G401.6 (cell line): ENCODE measurements at regions not wholly inside any gene's neighbourhood (a gene's known extent, or its start where the extent isn't known, plus 50 kb on each side); places are given as distances from the start of the nearest gene placed in this dataset.

ENCODE experiments used
- FAIRE-seq: peaks from 2 replicates; lab custom pipeline; 2012; peaks lifted over from hg19 to GRCh38; lab: Jason Lieb, UNC

GRCh38 chr18:55840601-55841170 is 252.7 kb upstream of the TCF4 start:
- no peak for FAIRE-seq

GRCh38 chr18:55839343-55839742 is 251.4 kb upstream of the TCF4 start:
- no peak for FAIRE-seq

DNA sequence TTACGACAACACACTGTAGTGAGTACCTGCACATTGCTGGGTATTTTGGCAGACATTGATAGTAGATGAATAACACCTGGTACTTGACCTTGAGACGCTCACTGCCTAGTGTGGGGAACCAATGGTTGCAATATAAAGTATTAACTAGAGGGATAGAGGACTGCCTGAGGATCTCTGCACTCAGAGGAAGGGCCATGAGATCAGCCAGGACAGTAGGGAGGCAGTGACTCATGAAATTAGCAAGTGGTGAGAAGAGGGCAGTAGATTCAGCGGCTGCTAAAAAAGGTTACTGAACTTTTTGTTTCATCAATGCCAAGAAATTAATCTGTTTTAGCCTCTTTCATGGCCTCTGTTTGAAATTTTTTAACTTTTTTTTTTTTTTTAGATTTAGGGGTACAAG is 250.8 kb upstream of the TCF4 start:
- FAIRE-seq = no peak

GRCh38 chr18:55838319-55838718 is 250.3 kb upstream of the TCF4 start:
- no peak for FAIRE-seq

GRCh38 chr18:55833543-55833942 is 245.6 kb upstream of the TCF4 start:
- FAIRE-seq = no peak

DNA sequence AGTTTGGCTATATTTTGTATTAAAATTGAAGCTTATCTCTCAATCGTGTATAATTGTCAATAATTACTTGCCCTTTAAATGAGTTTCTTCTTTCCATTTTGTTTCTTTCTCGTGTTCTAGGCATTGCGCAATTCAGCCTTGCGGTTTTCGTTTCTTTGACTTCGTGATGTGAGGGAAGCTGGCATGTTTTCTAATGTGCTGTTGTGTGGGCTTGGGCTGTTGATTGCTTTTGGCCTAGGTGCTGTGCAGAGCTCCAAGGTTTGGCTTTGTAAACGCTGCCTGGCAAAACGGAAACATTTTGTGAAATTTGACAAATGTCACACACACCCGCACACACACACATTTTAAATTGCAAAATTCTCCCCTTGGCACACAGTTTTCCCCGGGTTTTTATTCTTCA is 242.6 kb upstream of the TCF4 start:
- FAIRE-seq = no peak

DNA sequence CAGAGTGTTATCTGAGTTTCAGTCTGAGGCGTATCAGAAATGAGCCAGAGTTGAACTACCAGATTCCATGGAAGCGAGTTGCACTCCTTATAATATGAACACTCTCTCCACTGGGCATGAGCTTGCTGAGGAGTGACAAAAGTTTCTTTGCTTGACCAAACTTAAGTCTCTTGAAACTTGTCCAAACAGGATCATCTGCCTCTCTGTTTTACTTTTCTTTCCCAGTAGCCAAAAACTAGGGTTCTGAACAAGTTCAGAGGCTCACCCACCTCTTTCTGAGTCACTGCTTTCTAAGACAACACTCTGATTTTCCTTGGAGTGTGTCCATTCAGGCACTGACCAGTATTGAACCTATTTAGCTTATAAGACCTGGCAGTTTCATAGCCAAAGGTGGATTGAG is 233.2 kb upstream of the TCF4 start:
- no peak for FAIRE-seq

GRCh38 chr18:55819448-55819847 is 231.5 kb upstream of the TCF4 start:
- FAIRE-seq = no peak

GRCh38 chr18:55818284-55818683 is 230.3 kb upstream of the TCF4 start:
- no peak for FAIRE-seq

GRCh38 chr18:55811925-55812324 is 223.9 kb upstream of the TCF4 start:
- FAIRE-seq = no peak

GRCh38 chr18:55805666-55806065 is 217.7 kb upstream of the TCF4 start:
- FAIRE-seq = no peak

GRCh38 chr18:55795101-55795669 is 207.2 kb upstream of the TCF4 start:
- FAIRE-seq = no peak

GRCh38 chr18:55794288-55795052 is 206.5 kb upstream of the TCF4 start:
- no peak for FAIRE-seq

DNA sequence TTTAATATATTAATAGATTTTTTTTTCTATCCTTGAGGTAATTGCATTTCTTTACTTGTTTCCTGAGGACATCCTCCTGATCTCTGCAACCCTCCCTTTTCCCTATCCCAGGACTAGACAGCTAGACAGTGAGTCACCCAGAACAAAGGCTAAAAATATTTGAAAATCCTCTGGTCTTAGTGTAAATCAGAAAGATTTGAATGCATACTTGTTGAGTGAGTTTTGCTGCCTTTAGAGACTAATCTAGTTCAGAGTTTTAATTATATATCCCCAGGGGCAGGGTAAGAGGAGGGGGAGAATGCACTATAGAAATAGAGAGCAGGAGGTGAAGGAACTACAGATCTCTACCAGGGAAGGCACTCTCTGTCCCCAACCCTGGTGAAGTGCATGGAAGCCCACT is 202.3 kb upstream of the TCF4 start:
- no peak for FAIRE-seq

GRCh38 chr18:55787536-55788073 is 199.6 kb upstream of the TCF4 start:
- no peak for FAIRE-seq

DNA sequence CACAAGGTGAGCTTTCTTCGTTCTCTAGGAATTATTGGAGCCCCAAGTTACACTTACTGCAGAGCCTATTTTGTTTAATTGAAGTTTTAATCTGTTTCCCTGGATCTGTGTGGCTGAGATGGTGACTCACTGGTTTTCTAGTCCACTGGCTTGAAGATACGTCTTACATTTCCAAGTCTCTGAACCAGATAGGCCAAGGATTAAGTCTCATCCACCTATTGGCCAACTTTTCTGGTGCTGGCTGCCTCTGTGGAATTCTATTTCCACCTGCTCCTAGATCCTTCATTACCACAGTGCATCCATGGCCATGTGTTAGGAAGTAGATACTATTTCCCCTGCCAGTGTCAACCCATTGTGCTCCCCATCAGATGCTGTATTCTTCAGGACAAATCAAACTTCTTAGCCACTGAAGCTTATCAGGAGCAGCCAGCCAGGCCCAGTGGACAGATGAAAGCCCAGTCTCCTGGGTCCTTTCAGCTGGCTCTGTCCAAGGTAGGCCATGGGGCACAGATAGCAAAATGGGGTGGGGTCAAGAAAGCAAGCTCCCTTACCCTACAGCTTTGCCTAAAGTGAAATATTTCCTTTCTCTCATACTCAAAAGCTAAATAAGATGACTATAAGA is 198.8 kb upstream of the TCF4 start:
- FAIRE-seq = no peak

- no peak for FAIRE-seq
Observed at GRCh38 chr18:55783921-55784320, 195.9 kb upstream of the TCF4 start.

DNA sequence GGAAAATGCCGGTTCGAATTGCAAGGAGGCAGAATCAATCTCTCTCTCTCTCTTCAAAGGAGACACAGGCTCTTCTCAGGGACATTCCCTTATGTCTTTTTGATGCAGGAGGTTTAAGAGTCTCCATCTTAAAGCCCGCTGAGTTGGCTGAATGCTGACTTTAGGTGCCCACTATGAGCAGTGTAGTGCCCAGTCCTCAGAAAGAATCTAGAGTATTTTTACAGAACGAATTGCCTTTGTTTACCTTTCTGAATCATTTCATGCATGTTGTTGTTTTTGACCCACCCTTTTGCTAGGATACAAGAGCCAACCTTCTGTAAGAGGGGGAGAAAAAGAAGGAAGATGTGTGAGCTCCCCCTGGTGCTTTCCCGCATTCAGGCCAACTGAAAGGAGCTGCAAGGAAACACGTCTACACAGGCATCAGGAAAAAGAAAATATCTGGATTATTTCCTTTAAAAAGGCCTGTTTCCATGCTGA is 193.5 kb upstream of the TCF4 start:
- no peak for FAIRE-seq

GRCh38 chr18:55780586-55781071 is 192.6 kb upstream of the TCF4 start:
- FAIRE-seq = no peak

- FAIRE-seq = no peak
Observed at GRCh38 chr18:55779691-55780585, 191.9 kb upstream of the TCF4 start.

DNA sequence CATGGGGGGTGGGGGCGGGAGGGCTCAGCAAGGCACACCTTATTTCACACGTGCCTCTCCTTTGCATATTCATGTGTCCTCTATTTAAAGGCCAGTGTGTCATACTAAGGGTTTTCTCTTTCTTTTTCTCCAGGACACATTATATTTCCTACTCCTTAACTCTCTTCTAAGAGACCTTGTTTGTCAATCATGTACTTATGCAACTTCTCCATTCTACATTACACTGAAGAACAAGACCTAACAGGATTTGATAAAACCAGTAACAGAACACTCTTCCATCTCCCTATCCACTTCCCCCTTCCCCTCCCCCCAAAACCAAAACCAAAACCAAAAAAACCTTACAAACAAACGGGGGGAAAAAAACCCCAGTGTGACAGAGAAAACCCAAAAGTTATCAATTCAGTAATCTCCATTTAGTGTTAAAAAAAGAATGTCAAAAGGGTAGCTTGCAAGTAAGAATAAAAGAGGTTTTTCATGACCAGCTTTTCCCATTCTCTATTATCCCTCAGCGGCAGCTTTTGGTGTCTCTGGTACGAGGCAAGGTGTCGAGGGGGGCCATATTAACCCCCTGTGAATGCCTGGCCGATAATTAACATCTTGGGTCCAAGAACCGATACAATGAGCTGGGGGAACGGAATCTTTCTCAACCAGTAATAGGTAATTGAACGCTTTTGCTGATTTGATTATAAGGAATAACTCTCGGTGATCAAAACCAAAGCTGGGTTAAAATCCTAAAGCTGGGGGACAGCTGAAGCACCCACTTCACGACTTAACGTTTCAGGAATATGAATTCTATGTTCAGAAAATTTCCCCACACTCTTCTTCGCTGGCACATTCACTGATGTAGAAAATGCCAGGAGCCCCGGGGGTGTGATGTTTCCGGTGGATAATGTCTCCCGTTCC is 191.0 kb upstream of the TCF4 start:
- no peak for FAIRE-seq
